Prostate gland (tissue), 1 donor: ENCODE measurements at regions not wholly inside any gene's neighbourhood (a gene's known extent, or its start where the extent isn't known, plus 50 kb on each side); places are given as distances from the start of the nearest gene placed in this dataset.

Experiments used
- POLR2A ChIP-seq: fragments of 450-650 bp; IDR thresholded peaks from one replicate; pipeline ENCODE4 v1.6.1; 2016; ENCODE audit warnings: antibody characterized with exemption, mild to moderate bottlenecking
- POLR2AphosphoS5 ChIP-seq: sonication (generic); formaldehyde crosslinking; IDR thresholded peaks from one replicate; pipeline ENCODE4 v1.6.1; 2017; ENCODE audit warnings: antibody characterized with exemption

- TF ChIP-seq POLR2AphosphoS5 (no peak), POLR2A (no peak)
Measured at GRCh38 chr10:3534433-3534832, 250.6 kb downstream of the KLF6 start.
